Activated CD8-positive, alpha-beta memory T cell treated with anti-CD3 and anti-CD28 coated beads, Interleukin-2, amount 50 U/mL, for 1 hour (primary cell): ENCODE measurements at regions not wholly inside any gene's neighbourhood (a gene's known extent, or its start where the extent isn't known, plus 50 kb on each side); places are given as distances from the start of the nearest gene placed in this dataset.

ENCODE experiments used
- DNase-seq: peaks from one replicate; pipeline ENCODE4 v3.0.0-alpha.2; 2020; ENCODE audit errors: extremely low read depth

DNA sequence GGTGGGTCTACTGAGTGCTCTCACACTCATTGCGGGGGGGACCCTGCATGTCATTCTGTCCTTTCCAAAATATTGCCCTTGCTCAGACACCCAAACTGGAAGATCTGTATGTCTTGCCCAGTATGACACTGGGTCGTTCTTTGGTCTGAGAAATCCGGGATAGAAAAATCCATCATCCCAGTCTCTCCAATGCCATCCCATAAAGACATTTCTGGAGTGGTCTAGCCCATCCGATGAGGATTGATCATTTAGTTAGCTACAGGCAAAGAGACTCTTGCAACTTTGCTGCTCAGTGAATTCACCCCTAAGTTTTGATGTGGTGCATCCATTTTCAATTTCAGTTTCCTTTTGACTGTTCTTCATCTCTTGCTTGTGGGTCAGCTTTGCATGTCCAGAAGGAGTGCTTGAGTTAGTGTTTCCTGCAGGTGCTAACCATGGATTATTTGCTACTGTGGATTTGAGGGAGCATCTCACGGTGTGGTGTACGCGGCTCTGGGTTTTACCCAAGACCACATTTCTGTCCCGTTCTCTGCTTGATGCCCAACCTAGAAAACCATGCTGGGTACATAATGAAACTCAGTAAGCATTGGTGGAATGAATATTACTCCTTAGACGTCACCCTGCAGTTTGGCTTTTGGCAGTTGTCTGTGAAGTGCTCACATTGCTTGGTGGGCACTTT, 247.0 kb upstream of the MKI67 start:
- DNase-seq = no peak

DNA sequence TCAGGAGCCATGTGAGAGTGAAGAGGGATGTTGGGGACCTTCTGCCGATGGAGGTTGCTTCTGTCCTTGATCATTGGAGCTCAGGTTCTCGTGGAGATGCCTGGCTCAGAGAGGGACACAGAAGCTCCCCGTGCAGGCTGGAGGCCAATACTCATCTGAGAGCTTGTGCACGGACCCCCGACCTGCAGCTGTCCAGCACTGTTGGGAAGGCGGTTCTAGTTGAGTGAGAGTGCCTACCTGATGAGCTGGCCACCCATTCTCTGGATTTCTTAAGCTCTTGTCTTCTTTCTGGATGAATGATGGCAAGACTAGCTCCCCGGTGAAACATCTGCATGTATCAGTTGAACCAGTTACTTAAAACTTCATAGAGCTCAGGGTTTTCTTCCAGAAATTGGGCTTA, 247.6 kb upstream of the MKI67 start:
- no peak for DNase-seq

DNA sequence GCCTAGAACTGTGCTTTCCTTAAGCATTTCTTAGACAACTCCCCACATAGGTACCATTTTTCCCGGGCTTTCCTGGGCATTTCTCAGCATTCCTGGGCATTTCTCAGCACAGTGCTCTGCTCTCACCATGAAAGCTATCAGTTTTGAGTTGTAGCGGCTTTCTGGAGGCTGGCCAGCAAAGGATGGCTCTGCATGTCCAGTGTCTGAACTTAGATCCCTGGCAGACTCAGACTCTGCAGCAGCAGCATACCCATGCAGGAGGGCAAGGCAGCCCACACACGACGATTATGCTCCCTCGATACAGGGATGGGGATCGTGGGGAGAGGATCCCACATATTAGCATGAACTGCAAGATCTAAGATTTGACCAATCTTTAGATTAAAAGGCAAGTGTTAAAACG, 248.9 kb upstream of the MKI67 start:
- DNase-seq = no peak

DNA sequence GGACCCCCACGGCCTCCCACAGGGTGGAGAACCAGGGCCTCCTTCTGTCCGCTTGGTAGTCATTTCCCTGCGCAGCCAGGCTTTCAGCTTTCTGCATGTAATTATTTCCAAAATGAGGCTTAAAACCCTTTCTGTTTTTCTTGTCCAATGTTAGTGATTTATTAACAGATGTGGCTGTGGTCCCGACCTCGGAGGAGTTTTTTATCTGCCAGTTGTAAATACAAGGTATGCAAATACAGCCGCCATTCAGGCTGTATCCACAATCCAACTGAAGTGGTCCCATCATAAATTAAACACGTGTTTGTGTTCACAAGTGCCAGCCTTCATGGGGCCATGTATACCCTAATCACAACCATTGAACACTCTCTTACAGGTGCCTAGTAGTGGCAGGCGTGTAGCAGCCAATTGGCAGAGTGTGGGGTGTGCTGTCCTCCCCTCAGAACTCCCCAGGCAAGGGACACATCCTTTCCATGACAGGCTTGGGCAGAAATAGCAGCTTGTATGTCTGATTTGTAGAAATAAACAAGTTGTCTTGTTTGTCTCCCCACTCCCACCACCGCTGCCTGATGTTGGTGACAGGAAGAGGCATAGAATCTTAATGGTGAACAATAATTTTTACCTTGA, 251.3 kb upstream of the MKI67 start:
- no peak for DNase-seq

DNA sequence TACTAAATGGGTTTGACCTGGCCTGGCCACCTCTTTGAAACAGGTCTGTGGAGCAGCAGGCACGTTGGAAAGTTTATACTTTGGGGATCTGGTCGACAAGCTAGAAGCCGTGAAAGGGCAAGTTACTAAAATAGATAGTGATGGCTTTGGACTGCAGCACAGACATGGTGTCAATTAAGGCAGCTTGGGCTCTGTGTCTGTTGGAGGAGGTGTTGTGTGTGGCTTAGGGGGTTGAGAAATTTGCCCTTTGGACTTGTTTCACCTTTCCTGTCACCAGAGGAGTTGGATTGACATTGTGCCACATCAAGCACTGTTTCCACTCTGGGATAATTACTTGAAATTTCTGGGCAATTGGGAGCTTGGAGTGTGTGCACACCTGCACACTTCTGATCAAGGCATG, 251.8 kb upstream of the MKI67 start:
- DNase-seq = no peak

DNA sequence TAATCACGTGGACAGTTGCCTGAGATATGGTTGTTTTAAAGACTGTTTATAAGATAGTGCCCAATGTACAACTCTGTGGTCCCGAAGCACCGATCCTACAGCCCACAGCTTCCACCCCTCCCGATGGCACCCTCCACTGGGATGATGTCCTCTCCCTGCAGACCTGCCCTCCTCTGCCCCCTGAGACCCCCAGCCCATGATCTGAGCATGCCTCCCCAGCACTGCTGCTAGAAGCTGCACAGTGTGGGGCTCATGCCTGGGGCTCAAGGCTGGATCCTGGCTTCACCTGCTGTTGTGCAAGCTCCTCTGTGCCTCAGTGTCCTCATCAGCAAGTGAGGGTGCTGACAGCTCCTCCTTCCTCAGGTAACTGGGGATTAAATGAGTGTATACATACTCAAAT, 254.7 kb upstream of the MKI67 start:
- DNase-seq = no peak

DNA sequence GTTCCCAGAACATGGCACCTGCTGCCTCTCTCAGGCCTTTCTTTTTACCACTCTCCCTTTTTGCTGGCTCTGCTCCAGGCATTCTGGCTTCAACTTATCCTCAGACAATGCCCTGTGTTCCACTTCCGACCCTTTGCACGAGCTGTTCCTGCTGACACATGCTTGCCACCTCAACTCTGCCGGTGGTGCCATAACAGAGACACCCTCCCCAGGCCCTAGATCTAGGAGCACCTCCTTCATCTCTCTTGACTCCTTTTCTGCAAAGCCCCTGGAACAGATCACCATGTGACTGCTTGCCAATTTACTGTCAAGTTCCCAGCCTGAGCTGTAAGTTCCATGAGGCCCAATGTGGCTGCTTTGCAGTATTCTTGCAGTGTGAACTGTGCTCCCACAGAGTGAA, 256.0 kb upstream of the MKI67 start:
- DNase-seq = no peak

DNA sequence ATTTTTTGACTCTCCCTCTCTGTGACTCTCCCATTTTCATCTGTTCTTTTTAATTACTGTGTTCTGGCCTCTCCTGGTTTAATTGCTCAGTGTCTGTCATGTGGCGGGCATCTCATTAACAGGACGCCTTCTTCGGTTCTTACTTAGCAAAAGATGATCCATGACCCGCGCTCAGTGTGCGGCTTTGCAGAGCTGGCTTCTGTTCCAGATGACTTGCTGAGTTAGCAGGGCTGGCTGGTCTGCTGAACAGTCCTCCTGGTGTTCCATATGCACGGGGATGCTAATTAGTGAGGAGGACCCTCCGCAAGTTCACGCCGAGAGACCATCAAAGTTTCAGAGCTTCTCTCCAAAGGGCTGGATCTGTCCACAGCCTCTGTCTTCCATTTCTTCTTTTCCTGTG, 258.6 kb upstream of the MKI67 start:
- DNase-seq = no peak

DNA sequence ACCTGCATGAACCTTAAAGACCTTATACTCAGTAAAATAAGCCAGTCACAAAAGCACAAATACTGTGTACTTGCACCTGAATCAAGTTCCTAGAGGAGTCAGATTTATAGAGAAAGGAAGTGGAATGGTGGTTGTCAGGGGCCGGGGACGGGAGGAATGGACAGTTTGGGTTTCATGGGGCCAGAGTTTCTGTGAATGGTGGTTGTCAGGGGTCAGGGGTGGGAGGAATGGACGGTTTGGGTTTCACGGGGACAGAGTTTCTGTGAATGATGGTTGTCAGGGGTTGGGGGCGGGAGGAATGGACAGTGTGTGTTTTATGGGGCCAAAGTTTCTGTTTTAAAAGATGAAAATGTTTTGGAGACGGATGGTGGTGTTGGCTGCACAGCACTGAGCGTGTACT, 260.0 kb upstream of the MKI67 start:
- DNase-seq = no peak

DNA sequence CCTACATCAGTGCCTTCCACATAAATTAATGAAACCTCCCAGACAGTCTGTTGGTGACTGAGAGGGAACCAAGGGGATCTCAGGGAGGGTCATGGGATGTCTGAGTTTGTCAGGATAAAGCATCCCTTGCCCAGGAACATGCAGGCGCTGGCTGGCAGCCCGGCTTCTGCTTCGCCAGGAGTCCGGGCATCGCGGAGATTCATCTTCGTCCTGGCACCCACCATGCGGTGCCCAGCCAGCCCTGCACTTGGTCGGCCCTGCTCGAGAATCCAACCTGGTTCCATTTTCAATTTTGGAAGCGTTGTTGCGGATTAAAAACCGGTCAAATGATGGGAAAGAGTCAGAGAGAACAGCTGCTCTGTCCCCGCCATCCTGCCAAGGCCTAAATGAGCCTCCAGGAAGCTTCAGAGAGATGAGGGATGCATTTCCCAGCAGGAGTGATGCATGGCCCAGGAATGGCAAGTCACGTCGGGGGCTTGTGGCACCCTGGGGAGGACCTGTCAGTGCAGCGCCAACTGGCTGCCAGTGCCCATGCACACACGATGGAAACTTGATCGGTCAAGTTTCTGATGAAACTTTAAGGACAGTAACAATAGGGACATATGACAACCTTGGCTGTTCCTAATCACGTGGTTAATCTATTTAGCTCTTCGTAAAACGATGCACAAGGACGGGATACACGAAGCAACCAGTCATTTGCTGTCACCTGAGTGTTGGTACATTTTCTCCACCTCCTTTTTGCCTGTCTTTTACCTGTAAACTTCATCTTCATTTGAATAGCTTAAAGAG, 260.8 kb upstream of the MKI67 start:
- no peak for DNase-seq

DNA sequence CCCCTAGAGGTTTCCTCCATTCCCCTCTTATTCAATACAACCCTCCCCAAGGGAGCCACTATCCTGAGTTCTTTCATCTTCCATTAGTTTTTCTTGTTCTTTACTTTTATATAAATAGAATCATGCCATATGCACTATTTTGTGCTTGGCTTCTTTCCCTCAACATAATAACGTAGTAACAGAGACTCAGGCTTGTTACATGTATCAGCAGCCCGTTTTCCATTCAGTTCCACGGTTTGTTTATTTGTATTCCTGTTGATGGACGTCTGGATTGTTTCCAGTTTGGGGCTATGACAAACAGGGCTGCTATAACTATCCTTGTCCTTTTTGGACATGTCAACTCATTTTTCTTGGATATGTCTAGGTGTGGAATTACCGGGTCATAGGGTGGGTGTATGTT, 264.4 kb upstream of the MKI67 start:
- DNase-seq = no peak

DNA sequence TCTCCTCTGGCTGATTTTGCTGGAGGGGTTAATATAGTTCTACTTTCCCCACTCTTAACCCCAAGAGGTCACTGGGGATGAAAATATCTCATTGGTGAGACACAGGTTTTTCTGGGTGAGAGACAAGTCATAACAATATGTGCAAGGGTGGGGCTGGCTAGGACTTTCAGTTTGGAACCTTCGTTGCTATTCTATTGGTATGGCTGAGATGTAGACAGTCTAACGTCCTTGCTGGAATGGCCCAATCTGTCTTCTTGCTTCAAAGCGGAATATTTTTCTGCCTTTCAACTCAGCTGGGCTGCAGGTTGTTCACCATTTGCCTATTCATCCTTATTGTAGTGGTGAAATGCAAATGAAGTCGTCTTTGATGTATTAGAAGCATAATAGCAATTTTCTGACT, 267.3 kb upstream of the MKI67 start:
- DNase-seq = no peak

DNA sequence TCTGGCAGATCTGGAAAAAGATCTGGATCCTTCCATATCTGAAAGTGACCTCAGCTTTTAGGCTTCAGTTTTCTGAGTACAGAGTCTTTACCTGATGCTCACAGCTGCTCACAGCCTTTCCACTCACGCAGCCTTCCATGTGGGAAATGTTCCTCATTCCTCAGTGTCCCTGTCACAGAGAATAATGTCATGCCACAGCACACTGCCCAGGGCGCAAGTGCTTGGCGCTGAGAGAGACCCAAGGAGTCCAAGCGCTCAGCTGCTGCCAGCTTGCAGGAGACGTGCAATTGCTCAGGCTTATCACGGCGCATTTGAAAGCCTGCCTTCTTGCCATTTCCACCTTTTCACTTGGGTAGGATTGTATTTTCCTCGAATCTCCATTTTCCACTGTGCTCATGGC, 271.9 kb upstream of the MKI67 start:
- no peak for DNase-seq

DNA sequence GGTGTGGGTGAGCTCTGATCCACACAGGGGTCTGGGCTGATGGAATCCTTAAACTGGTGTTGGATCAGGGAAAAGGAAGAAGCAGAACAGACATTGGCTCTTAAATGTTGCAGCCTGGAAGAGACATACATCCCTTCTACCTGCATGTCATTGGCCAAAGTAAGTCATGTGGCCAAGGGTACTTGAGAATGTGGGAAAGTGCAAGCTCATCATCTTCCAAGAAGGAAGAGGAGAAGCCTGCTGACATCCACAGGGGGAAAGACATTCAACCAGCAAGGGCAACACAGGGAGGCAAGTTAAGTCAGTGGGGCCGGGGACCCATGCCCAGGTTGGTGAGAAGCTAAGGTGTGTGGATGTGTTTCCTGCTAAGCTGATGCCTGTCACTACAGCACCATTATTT, 272.8 kb upstream of the MKI67 start:
- DNase-seq = no peak

DNA sequence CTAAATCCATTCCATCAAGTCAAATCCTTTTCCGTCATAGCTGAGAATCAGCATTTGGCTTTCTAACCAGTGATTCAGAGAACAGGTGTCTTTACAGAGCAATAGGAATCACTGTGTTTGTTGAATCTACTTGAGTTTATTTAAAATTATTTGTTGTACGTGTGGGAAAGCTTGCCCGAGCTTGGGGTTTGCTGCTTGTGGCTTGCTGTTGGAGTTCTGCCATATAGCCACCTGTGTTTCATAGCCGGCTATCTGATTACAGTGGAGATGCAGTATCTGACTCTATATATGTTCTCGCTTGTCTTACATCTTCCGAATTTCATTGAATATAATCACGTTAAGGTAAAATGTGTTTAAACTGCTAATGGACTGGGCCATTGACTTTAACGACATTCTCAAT, 274.3 kb upstream of the MKI67 start:
- DNase-seq = no peak

DNA sequence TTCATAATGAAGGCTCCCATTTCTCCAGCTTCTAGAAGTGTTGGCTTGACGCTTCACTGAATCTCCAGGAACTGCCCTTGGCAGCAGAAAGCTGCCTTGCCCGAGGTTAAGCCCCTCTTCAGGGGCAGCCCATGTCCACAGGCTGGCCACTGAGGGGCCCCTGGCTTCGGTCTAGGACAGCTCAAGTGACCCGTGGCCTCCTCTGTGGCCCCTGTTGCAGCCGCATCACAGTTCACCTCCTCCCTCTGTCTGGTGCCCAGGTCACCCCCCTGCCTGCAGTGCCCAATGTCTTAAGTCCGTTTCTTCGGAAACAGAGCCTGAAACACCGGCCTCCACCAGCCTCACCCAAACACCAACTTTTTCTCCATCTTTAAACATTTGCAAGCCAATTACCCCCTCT, 279.2 kb upstream of the MKI67 start:
- DNase-seq = no peak

DNA sequence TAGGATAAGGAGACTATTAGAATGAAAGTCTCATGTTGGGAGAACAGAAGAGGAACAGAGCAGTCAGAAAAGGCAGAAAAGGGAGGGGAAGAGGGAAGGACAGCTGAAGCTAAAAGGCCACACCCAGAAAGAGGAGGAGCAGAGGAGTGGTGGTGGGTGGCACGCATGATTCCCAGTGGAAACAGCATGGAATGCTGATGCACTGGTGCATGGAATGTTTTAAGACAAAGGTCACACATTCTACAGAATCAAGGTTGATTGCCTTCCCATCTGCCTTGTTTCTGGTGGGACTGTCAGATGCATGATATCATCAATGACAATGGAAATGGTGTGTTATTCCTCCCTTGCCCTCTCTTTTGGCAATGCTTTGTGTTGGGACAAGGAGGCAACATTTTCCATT, 285.4 kb upstream of the MKI67 start:
- DNase-seq = no peak

DNA sequence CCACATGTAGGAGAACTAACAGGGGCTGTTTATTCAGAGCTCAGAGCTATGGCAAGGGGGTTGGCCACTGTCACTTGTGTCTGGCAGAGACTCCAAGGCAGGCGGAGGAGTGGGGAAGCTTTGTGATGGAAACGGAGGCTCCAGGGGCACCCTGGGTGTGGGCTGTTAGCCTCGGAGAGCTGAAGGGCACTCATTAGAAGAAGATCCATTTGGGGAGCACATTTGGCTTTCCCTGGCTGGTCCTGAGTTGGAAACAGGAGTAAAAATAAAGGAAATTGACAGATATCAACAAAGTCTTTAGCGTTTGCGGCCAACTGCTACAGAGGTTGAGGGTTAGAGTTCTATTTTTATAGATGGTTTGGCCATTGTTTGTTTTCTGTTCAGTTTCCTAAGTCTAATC, 288.3 kb upstream of the MKI67 start:
- DNase-seq = no peak

DNA sequence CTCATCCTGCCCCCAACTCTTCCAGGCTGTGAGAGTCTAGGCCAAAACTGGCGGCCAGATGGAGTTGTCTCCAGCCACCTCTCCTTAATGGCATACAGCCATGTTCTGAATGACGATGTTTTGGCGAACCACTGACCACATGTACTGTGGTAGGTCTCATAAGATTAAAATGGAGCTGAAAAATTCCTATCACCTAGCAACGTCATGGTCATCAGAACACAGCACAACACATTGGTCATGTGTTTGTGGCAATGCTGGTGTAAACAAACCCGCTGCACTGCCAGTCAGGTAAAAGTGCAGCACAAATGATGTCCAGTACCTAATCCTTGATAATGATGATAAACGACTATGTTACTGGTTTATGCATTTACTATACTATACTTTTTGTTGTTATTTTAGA, 290.0 kb upstream of the MKI67 start:
- no peak for DNase-seq

DNA sequence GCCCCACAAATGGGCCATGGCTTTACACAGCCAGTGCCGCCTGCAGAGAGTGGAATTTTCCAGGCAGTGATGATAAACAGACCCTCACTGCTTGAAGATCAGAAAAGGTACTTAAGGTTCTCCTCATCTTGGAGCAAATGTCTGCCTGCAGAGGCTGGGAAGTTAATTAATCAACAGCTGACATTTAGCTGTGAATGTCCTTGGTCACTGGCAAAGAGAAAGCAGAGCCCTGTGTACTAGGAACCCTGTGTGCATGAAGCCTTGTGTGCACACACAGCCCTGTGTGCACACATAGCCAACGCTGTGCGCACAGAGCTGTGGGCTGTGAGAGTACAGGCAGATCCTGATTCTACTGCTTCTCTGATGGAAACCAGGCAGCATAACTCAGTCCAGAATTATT, 291.6 kb upstream of the MKI67 start:
- no peak for DNase-seq

DNA sequence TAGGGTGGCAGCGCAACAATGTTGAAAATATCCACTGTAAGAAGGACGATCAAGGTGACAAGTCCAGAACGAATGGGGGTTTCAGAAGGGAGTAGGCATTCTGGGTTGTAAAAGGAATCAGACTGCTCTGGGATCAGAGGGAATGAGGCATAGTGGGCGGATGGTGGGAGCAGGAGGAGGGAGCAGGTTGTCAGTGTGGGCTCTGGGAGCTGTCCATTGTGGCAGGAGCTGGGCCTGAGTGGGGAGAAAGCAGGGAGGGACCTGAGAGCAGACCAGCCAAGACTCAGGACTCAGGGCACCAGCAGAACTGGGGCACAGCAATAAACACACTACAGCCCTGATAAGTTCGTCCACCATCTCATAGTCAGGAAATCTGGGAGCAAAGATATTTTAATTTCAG, 292.6 kb upstream of the MKI67 start:
- no peak for DNase-seq

DNA sequence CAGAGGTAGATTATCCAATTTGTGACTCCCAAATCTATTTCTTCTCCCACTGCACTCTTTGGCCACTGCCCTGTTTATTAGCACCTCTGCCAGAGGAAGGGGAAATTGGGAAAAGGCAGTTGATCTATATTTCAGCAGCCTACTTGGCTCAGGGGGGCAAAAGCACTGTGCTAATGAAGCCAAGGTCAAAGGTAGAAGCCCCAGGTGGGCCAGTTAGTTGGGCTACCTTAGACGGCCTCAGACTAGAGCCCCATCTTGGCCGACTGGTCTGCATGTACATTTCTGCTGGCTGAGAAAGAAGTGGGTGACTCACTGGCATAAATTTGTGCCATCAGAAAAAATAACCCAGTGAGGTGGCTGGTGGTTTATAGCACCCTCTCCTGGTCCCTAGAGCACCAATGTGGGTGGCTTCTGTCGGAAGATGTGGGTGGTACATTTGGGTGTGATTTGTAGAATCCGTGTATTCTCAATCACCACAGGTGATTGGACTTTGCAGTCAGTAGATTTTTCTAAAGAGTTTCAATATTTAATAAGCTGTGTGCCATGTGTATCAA, 293.3 kb upstream of the MKI67 start:
- no peak for DNase-seq

DNA sequence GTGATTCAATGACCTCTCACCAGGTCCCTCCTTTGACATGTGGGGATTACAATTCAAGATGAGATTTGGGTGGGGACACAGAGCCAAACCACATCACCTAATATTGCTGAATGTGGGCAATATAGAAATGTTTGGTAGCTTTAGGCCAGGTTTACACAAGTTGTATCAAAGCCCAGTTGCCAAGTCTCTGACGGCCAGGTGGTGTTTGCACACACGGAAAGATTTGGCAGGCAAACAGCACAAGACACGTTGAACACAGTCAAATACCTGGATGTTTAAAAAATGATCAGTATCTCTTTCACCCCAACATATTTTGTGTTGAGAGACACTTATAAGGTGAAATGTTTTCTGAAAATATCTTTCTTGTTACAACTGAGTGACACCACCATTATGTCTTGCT, 294.4 kb upstream of the MKI67 start:
- DNase-seq = no peak
